NT2/D1 (cell line): ENCODE measurements at regions not wholly inside any gene's neighbourhood (a gene's known extent, or its start where the extent isn't known, plus 50 kb on each side); places are given as distances from the start of the nearest gene placed in this dataset.

Experiments
- YY1 ChIP-seq: IDR thresholded peaks from 2 replicates; pipeline ENCODE4 v1.6.1; 2011; ENCODE audit not compliant: insufficient read length, insufficient read depth
- ZNF274 ChIP-seq: IDR thresholded peaks from 2 replicates; pipeline ENCODE4 v1.6.1; 2011; ENCODE audit warnings: mild to moderate bottlenecking, low read depth, low read length

DNA sequence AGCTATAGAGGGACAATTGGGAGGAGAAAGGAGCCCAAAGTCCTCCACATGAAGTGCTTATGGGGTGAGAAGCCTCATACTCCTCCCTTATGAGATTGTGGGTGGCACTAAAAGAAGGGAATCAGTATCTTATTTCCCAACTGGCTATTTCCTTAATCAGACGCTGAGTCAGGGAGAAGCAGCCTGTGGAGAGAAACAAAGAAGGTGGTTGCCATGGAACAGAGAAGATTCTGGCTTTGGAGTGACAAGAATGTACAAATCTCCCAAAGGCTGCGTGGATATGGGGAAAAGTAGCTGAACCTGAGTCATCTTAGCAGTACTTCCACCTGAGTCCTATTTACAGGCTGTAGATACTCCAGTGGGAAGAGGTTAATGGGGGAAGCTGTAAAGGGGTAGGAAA lies 115.8 kb upstream of the CWC22 start:
- TF ChIP-seq ZNF274 (no peak), YY1 (no peak)
